VCaP (cell line): ENCODE measurements at regions not wholly inside any gene's neighbourhood (a gene's known extent, or its start where the extent isn't known, plus 50 kb on each side); places are given as distances from the start of the nearest gene placed in this dataset.

ENCODE experiments used
- H3K27ac ChIP-seq: fragments of 450-650 bp; 2 replicates; pipeline ENCODE4 v1.5.1; 2017
- CTCF ChIP-seq: fragments of 450-650 bp; conservative IDR thresholded peaks from 2 replicates; pipeline ENCODE4 v1.5.1; 2017; ENCODE audit warnings: mild to moderate bottlenecking, moderate library complexity

- no peak for TF ChIP-seq CTCF
Observed at GRCh38 chr2:176752295-176752694, 460.3 kb upstream of the HNRNPA3 start.

DNA sequence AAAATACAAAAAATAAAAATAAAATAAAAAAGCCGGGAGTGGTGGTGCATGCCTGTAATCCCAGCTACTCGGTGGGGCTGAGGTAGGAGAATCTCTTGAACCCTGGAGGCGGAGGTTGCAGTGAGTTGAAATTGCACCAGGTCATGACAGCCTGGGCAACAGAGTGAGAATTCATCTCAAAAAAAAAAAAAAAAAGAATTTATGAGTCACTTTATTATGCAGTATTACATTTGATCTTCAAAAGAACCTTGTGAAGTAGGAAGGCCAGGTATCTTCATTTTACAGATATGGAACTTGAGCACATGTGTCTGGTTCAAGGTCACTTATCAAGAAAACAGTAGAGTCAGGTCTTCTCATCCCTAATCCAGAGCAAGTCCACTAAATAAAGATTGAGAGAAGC is 459.4 kb upstream of the HNRNPA3 start:
- no peak overlapping the region for H3K27ac ChIP-seq

More at GRCh38 chr2:176752295-176752694, 460.3 kb upstream of the HNRNPA3 start:
- H3K27ac ChIP-seq = no peak overlapping the region

GRCh38 chr2:176753752-176754474 is 458.7 kb upstream of the HNRNPA3 start:
- H3K27ac ChIP-seq = no peak overlapping the region
- no peak for TF ChIP-seq CTCF

More for the DNA sequence above, 459.4 kb upstream of the HNRNPA3 start:
- no peak for TF ChIP-seq CTCF

DNA sequence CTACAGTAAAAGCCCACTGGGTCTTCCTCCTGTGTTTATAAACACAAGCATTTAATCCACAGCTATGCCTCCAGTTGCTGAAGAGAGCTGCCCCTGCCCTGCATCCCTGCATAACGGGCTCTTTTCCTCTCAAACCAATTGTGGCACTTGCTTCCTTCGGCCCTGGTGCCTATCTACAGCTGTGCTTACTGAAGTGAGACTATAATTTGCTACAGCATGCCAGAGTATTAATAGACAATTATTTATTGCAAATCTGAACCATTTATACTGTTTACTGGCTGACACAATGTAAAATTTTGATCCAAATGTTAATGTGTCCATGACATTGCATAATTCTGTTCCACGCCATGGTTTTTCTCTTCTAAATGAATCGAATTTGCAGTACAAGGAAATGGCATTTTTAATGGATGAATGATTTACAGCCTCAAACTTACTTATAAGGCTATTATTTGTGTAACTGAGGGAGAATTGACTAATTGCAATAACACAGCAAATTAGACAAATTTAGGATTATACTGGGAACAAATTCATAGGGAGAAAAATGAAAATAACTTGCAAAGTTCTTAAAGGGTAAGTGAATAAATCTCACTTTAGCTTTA is 457.0 kb upstream of the HNRNPA3 start:
- TF ChIP-seq CTCF = no peak

GRCh38 chr2:176758426-176758825 is 454.2 kb upstream of the HNRNPA3 start:
- TF ChIP-seq CTCF = no peak

More for the DNA sequence above, 457.0 kb upstream of the HNRNPA3 start:
- no peak overlapping the region for H3K27ac ChIP-seq

GRCh38 chr2:176760439-176760838 is 452.2 kb upstream of the HNRNPA3 start:
- no peak overlapping the region for H3K27ac ChIP-seq
- TF ChIP-seq CTCF = no peak

More at GRCh38 chr2:176758426-176758825, 454.2 kb upstream of the HNRNPA3 start:
- H3K27ac ChIP-seq = 0 out of 2 replicates have a peak overlapping the region, but pooled peaks have one; percentile 8

- H3K27ac ChIP-seq = no peak overlapping the region
- TF ChIP-seq CTCF = no peak
Observed at GRCh38 chr2:176763130-176763529, 449.5 kb upstream of the HNRNPA3 start.
